MM.1S (cell line): ENCODE measurements at regions not wholly inside any gene's neighbourhood (a gene's known extent, or its start where the extent isn't known, plus 50 kb on each side); places are given as distances from the start of the nearest gene placed in this dataset.

Experiments used
- EZH2 ChIP-seq: fragments of 300-600 bp; sonication (generic); optimal IDR thresholded peaks from 2 replicates; pipeline ENCODE3; 2017; ENCODE audit warnings: low read depth, mild to moderate bottlenecking, antibody characterized with exemption, low read length, mixed read lengths
- EZH2phosphoT487 ChIP-seq: fragments of 300-600 bp; sonication (generic); IDR thresholded peaks from 2 replicates; pipeline ENCODE4 v1.6.1; 2018; ENCODE audit warnings: antibody characterized with exemption, low read length
- TF ChIP-seq, protein P1 (sequence below): fragments of 300-600 bp; sonication (generic); IDR thresholded peaks from 2 replicates; pipeline ENCODE4 v1.5.1; 2016; ENCODE audit warnings: antibody characterized with exemption, low read length, mixed read lengths

DNA sequence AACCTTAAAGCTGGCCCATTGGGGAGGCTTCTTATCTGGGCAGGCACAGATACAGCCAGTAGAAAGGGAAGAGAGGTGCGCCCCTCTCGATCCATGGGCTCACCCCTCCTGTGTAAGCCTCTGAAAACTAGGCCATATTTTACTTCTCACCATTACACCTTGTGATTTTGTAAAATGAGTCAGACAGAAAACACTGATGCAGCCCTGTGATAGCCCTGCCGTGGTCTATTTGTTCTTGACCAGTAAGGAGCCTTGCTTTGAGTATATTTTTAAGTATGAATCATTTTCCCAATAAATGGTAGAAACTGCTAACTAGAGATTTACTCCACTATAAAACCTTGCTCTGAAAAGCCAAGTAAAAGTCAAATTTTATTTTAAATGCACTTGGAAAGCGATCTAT is 329.8 kb upstream of the MBL2 start:
- TF ChIP-seq, protein P1, sequence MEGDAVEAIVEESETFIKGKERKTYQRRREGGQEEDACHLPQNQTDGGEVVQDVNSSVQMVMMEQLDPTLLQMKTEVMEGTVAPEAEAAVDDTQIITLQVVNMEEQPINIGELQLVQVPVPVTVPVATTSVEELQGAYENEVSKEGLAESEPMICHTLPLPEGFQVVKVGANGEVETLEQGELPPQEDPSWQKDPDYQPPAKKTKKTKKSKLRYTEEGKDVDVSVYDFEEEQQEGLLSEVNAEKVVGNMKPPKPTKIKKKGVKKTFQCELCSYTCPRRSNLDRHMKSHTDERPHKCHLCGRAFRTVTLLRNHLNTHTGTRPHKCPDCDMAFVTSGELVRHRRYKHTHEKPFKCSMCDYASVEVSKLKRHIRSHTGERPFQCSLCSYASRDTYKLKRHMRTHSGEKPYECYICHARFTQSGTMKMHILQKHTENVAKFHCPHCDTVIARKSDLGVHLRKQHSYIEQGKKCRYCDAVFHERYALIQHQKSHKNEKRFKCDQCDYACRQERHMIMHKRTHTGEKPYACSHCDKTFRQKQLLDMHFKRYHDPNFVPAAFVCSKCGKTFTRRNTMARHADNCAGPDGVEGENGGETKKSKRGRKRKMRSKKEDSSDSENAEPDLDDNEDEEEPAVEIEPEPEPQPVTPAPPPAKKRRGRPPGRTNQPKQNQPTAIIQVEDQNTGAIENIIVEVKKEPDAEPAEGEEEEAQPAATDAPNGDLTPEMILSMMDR, result no peak
- TF ChIP-seq EZH2 (no peak), EZH2phosphoT487 (no peak)
